ENCODE measurements at regions not wholly inside any gene's neighbourhood (a gene's known extent, or its start where the extent isn't known, plus 50 kb on each side); places are given as distances from the start of the nearest gene placed in this dataset.
"Not testable (repeated sequence)": the region's sequence is repeated elsewhere in the genome, so short reads cannot be mapped to it uniquely, and the experiment has no call there.

DNA sequence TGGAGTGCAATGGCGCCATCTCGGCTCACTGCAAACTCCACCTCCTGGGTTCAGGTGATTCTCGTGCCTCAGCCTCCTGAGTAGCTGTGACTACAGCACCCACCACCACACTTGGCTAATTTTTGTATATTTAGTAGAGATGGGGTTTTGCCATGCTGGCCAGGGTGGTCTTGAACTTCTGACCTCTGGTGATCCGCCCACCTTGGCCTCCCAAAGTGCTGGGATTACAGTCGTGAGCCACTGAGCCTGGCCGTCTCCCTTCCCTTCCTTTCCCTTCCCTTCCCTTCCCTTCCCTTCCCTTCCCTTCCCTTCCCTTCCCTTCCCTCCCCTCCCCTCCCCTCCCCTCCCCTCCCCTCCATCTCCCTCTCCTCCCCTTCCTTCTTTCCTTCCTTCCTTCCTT lies 248.9 kb downstream of the NPIPA7 start:
- TF ChIP-seq, protein P1, sequence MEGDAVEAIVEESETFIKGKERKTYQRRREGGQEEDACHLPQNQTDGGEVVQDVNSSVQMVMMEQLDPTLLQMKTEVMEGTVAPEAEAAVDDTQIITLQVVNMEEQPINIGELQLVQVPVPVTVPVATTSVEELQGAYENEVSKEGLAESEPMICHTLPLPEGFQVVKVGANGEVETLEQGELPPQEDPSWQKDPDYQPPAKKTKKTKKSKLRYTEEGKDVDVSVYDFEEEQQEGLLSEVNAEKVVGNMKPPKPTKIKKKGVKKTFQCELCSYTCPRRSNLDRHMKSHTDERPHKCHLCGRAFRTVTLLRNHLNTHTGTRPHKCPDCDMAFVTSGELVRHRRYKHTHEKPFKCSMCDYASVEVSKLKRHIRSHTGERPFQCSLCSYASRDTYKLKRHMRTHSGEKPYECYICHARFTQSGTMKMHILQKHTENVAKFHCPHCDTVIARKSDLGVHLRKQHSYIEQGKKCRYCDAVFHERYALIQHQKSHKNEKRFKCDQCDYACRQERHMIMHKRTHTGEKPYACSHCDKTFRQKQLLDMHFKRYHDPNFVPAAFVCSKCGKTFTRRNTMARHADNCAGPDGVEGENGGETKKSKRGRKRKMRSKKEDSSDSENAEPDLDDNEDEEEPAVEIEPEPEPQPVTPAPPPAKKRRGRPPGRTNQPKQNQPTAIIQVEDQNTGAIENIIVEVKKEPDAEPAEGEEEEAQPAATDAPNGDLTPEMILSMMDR (IDR thresholded peaks at IDR 0.05): not testable (repeated sequence)
- TF ChIP-seq POLR2A (IDR thresholded peaks at IDR 0.05): not testable (repeated sequence)
